ENCODE measurements at regions not wholly inside any gene's neighbourhood (a gene's known extent, or its start where the extent isn't known, plus 50 kb on each side); places are given as distances from the start of the nearest gene placed in this dataset.
A peak's percentile ranks its signal among the peaks of the same experiment; 100 is the strongest.

DNA sequence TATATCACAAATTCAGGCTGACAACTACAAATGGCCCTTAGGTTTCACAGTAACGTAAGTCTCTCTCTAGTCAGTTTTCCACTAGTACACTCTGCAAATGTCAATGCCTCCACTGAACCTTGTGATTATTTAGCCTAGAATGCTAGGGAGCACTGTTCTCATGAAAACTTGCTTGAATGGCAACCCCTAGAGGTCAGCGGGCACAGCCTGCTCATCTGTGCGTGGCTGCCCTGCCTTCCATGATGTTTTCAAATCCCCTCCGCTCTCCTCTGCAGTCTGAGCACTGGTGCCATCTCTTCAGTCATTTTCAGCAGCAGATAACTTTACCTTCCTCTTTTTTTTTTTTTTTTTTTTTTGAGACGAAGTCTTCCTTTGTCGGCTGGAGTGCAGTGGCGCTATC, 84.1 kb upstream of the GULP1 start:
- dilution Hi-C loops (cut with HindIII; ENCODE audit: low sequenced_read_pairs, unreplicated experiment): no loop called here
- CTCF ChIA-PET: no interaction called here

More for the DNA sequence above, 84.1 kb upstream of the GULP1 start:
- no peak overlapping the region for H4K91ac ChIP-seq (ENCODE audit: insufficient read depth, low read depth, low read length)
- H3K4ac ChIP-seq (ENCODE audit: low read depth, low read length): no peak overlapping the region
- TF ChIP-seq, protein P1, sequence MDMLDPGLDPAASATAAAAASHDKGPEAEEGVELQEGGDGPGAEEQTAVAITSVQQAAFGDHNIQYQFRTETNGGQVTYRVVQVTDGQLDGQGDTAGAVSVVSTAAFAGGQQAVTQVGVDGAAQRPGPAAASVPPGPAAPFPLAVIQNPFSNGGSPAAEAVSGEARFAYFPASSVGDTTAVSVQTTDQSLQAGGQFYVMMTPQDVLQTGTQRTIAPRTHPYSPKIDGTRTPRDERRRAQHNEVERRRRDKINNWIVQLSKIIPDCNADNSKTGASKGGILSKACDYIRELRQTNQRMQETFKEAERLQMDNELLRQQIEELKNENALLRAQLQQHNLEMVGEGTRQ (IDR thresholded peaks at IDR 0.05; ENCODE audit: low read depth, low read length): no peak
- TF ChIP-seq RAD21 (IDR thresholded peaks at IDR 0.05; ENCODE audit: low read length): no peak
- TF ChIP-seq BHLHE40 (IDR thresholded peaks at IDR 0.05; ENCODE audit: low read depth, low read length): no peak
- TF ChIP-seq MXI1 (IDR thresholded peaks at IDR 0.05; ENCODE audit: borderline replicate concordance, low read depth, low read length): no peak
- no peak for TF ChIP-seq CEBPB (IDR thresholded peaks at IDR 0.05; ENCODE audit: low read depth, low read length)
- TF ChIP-seq RFX5 (IDR thresholded peaks at IDR 0.05; ENCODE audit: low read depth, low read length): no peak
- no peak for TF ChIP-seq SMC3 (IDR thresholded peaks at IDR 0.05; ENCODE audit: low read depth, low read length)
- TF ChIP-seq MAZ (IDR thresholded peaks at IDR 0.05; ENCODE audit: borderline replicate concordance, low read depth, low read length): no peak
- no peak for TF ChIP-seq CHD1 (IDR thresholded peaks at IDR 0.05; ENCODE audit: low read depth, low read length)
- no peaks in the 10 kb centered on the region for H4K20me1 ChIP-seq (ENCODE audit: insufficient read depth, low read length)
- H3K4me1 ChIP-seq (ENCODE audit: control insufficient read depth, insufficient read depth, low read length): no peaks in the 10 kb centered on the region
- no peak overlapping the region for H3K9ac ChIP-seq (ENCODE audit: low read depth, low read length)
- H3K79me1 ChIP-seq (ENCODE audit: low read depth in 1 of 2, low read length in 2 of 2): no peaks in the 10 kb centered on the region
- H3K27me3 ChIP-seq (ENCODE audit: control insufficient read depth, insufficient read depth, low read length): no peaks in the 10 kb centered on the region
- no peak overlapping the region for H3K56ac ChIP-seq (ENCODE audit: extremely low read depth, insufficient read depth, low read length)
- H4K8ac ChIP-seq (ENCODE audit: low read depth in 2 of 2, low read length in 2 of 2): no peak overlapping the region
- H3K18ac ChIP-seq (ENCODE audit: low read depth, low read length): no peak overlapping the region
- H3K9me3 ChIP-seq (ENCODE audit: control insufficient read depth, insufficient read depth, low read length): no peaks in the 10 kb centered on the region
- no peak overlapping the region for H2BK15ac ChIP-seq (ENCODE audit: low read depth, low read length)
- in situ Hi-C loops (cut with MboI; ENCODE audit: low sequenced_read_pairs) (no loop called here), intact Hi-C loops (cut with micrococcal nuclease) (no loop called here)
- H2BK5ac ChIP-seq (ENCODE audit: low read depth, low read length, poor library complexity, severe bottlenecking): no peak overlapping the region
- 0 out of 2 replicates have a peak overlapping the region, but pooled peaks have one; percentile 4 for H3K14ac ChIP-seq (replicated peaks; ENCODE audit: low read depth, low read length)
- no peaks in the 10 kb centered on the region for H3K36me3 ChIP-seq (ENCODE audit: control insufficient read depth, insufficient read depth, low read length)
- no peak overlapping the region for H3K4me3 ChIP-seq (ENCODE audit: insufficient read depth, low read depth, low read length)
- ATAC-seq (ENCODE audit: low read depth): no peak
- no peak overlapping the region for H3K23ac ChIP-seq (ENCODE audit: low read depth, low read length)
- H3K27ac ChIP-seq (ENCODE audit: insufficient read depth, low read length): no peak overlapping the region
- WGBS, 2 experiments (ENCODE audit: extremely low coverage in 2 of 2, insufficient read length in 1 of 2): 100% methylated on average over 1 of the region's 7 CpGs; no CpG with 5 or more reads in 1 of the 2 experiments
- H3K9me1 ChIP-seq (ENCODE audit: insufficient read depth, low read length): no peaks in the 10 kb centered on the region
- no peak overlapping the region for H2AK5ac ChIP-seq (ENCODE audit: low read depth, low read length)
- BruUV-seq (replicated peaks): no TSS peak
- no peak overlapping the region for H2AK9ac ChIP-seq (replicated peaks; ENCODE audit: low read depth, low read length, poor library complexity)
- no peak overlapping the region for H4K5ac ChIP-seq (ENCODE audit: low read depth, low read length)
- H2BK120ac ChIP-seq (ENCODE audit: low read depth, low read length): no peak overlapping the region
- peak overlapping the region; percentile 18 for H2AFZ ChIP-seq (replicated peaks; ENCODE audit: low read length, poor library complexity)
- POLR2A ChIA-PET (ENCODE audit: unreplicated experiment): no interaction called here
- no peak overlapping the region for H2BK20ac ChIP-seq (ENCODE audit: low read depth, low read length)
- no peak for DNase-seq
- H3K4me2 ChIP-seq (ENCODE audit: low read depth, low read length): no peak overlapping the region
